ENCODE measurements at regions not wholly inside any gene's neighbourhood (a gene's known extent, or its start where the extent isn't known, plus 50 kb on each side); places are given as distances from the start of the nearest gene placed in this dataset.

DNA sequence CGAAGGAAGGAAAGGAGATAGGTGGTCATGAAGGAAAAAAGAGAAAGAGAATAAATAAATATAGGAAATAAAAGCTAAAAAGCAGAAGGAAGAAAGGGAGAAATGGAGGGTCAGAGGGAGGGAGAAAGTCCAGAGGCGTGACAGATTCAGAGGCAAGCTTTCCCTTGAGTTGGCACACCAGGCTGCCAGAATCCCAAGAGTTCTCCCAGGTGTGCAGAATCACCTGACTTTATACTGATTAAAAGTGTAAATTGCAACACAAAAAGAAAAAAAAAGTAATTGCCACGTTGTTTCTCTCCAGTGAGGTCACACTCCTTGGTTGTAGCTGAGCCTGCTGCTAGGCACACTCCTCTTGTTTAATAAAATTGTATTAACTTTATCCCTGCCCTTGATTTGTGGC is 669.9 kb upstream of the PKN2 start:
- ATAC-seq (ENCODE audit: low FRiP score) (no peak), DNase-seq (no peak)
- Histone ChIP-seq H3K9me3 (ENCODE audit: control insufficient read depth, low read length) (no peaks in the 10 kb centered on the region), H3K4me1 (ENCODE audit: control insufficient read depth in 1 of 2, insufficient read depth in 2 of 2, low read length in 2 of 2) (no peaks in the 10 kb centered on the region), H3K27me3 (ENCODE audit: control insufficient read depth in 1 of 2, insufficient read depth in 2 of 2, low read length in 1 of 2) (no peaks in the 10 kb centered on the region), H3K4me3 (ENCODE audit: low read length in 2 of 2) (no peak overlapping the region), H3K27ac (ENCODE audit: low read depth in 1 of 2, low read length in 2 of 2) (no peak overlapping the region), H3K36me3 (ENCODE audit: control insufficient read depth in 1 of 2, insufficient read depth in 2 of 2, low read length in 1 of 2) (no peaks in the 10 kb centered on the region)
- WGBS, 2 donors: 78 to 83% methylated on average over 3 of the region's 3 CpGs
- intact Hi-C loops (cut with DNase I): no loop called here

DNA sequence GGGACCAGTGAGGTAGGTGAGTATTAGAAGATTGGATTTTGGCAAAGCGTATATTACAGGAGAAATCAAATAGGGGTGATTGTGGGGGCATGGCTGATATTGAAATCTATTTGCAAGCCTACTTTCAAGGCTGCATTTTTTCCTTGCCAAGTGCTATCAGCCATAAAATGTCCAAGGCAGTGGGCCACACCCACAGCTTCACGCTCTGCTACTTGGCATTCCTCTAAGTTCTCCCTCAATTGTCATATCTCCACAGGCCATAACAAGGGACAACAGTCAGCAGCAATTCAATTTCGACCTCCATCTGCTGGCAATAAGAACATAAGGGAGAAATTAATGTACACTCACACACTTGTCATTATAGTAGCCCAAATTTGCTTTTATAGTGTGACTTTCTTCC is 667.1 kb upstream of the PKN2 start:
- DNase-seq: no peak
- no peak overlapping the region for H3K27ac ChIP-seq (ENCODE audit: low read depth in 1 of 2, low read length in 2 of 2)
- H3K4me3 ChIP-seq (ENCODE audit: low read length in 2 of 2): no peak overlapping the region
- WGBS, 2 donors: 73 to 76% methylated on average over 3 of the region's 3 CpGs
- no peaks in the 10 kb centered on the region for H3K36me3 ChIP-seq (ENCODE audit: control insufficient read depth in 1 of 2, insufficient read depth in 2 of 2, low read length in 1 of 2)
- intact Hi-C loops (cut with DNase I): no loop called here
- H3K9me3 ChIP-seq (ENCODE audit: control insufficient read depth, low read length): no peaks in the 10 kb centered on the region
- H3K4me1 ChIP-seq (ENCODE audit: control insufficient read depth in 1 of 2, insufficient read depth in 2 of 2, low read length in 2 of 2): no peaks in the 10 kb centered on the region
- H3K27me3 ChIP-seq (ENCODE audit: control insufficient read depth in 1 of 2, insufficient read depth in 2 of 2, low read length in 1 of 2): no peaks in the 10 kb centered on the region
- no peak for ATAC-seq (ENCODE audit: low FRiP score)

DNA sequence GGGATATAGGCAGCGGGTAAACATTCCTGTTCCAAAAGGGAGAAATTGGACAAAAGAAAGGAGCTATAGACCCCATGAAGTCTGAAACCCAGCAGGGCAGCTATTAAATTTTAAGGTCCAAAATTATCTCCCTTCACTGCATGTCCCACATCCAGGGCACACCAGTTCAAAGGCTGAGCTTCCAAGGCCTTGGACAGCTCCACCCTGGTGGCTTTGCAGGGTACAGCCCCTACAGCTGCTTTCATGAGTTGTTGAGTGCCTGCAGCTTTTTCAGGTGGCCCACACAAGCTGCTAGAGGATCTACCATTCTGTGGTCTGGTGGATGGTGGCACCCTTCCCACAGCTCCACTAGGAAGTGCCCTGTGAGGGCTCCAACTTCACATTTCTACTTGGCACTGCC is 662.5 kb upstream of the PKN2 start:
- no peaks in the 10 kb centered on the region for H3K9me3 ChIP-seq (ENCODE audit: control insufficient read depth, low read length)
- ATAC-seq (ENCODE audit: low FRiP score) (no peak), DNase-seq (no peak)
- H3K4me1 ChIP-seq (ENCODE audit: control insufficient read depth in 1 of 2, insufficient read depth in 2 of 2, low read length in 2 of 2): no peaks in the 10 kb centered on the region
- H3K27me3 ChIP-seq (ENCODE audit: control insufficient read depth in 1 of 2, insufficient read depth in 2 of 2, low read length in 1 of 2): no peaks in the 10 kb centered on the region
- no peaks in the 10 kb centered on the region for H3K36me3 ChIP-seq (ENCODE audit: control insufficient read depth in 1 of 2, insufficient read depth in 2 of 2, low read length in 1 of 2)
- 0 to 95% methylated on average over 1 of the region's 1 CpG for WGBS, 2 donors
- H3K27ac ChIP-seq (ENCODE audit: low read depth in 1 of 2, low read length in 2 of 2): no peak overlapping the region
- H3K4me3 ChIP-seq (ENCODE audit: low read length in 2 of 2): no peak overlapping the region
- intact Hi-C loops (cut with DNase I): no loop called here

DNA sequence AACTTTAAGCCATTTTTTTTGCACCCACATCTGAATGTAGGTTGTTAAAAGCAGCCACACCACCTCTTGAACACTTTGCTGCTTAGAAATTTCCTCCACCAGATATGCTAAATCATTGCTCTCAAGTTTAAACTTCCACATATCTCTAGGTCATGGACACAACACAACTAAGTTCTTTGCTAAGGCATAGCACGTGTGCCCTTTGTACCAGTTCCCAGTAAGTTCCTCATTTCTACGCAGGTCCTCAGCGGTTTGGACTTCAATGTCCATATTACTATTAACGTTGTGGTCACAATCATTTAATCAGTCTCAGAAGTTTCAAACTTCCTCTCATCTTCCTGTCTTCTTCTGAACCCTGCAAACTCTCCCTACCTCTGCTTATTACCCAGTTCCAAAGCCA is 661.6 kb upstream of the PKN2 start:
- no peaks in the 10 kb centered on the region for H3K9me3 ChIP-seq (ENCODE audit: control insufficient read depth, low read length)
- no peak overlapping the region for H3K4me3 ChIP-seq (ENCODE audit: low read length in 2 of 2)
- no peaks in the 10 kb centered on the region for H3K36me3 ChIP-seq (ENCODE audit: control insufficient read depth in 1 of 2, insufficient read depth in 2 of 2, low read length in 1 of 2)
- H3K27me3 ChIP-seq (ENCODE audit: control insufficient read depth in 1 of 2, insufficient read depth in 2 of 2, low read length in 1 of 2): no peaks in the 10 kb centered on the region
- no peak for ATAC-seq (ENCODE audit: low FRiP score)
- DNase-seq: no peak
- H3K4me1 ChIP-seq (ENCODE audit: control insufficient read depth in 1 of 2, insufficient read depth in 2 of 2, low read length in 2 of 2): no peaks in the 10 kb centered on the region
- intact Hi-C loops (cut with DNase I): no loop called here
- H3K27ac ChIP-seq (ENCODE audit: low read depth in 1 of 2, low read length in 2 of 2): no peak overlapping the region
- 88 to 92% methylated on average over 4 of the region's 4 CpGs for WGBS, 2 donors

DNA sequence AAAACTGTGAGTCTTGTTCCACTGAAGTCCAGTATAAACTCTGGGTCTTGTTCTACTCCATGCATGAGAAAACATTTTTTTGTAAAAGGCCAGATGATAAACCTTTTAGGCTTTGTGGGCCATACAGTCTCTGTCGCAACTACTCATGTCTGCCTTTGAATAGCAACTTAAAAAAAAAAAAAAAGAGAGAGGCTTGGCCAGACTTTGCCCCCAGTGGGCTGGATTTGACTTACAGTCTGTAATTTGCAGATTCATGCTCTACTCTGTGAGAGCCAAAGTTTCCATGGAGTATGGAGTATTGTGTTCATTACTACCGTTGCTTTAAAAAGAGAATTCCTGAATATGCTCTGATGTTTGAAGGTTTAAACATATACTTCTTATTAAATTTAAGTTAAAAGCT is 654.9 kb upstream of the PKN2 start:
- no peaks in the 10 kb centered on the region for H3K4me1 ChIP-seq (ENCODE audit: control insufficient read depth in 1 of 2, insufficient read depth in 2 of 2, low read length in 2 of 2)
- intact Hi-C loops (cut with DNase I): no loop called here
- no peak for DNase-seq
- no peaks in the 10 kb centered on the region for H3K36me3 ChIP-seq (ENCODE audit: control insufficient read depth in 1 of 2, insufficient read depth in 2 of 2, low read length in 1 of 2)
- no peak overlapping the region for H3K27ac ChIP-seq (ENCODE audit: low read depth in 1 of 2, low read length in 2 of 2)
- WGBS, 2 donors: 51 to 54% methylated on average over 2 of the region's 2 CpGs
- ATAC-seq (ENCODE audit: low FRiP score): peak; percentile 60
- no peak overlapping the region for H3K4me3 ChIP-seq (ENCODE audit: low read length in 2 of 2)
- no peaks in the 10 kb centered on the region for H3K9me3 ChIP-seq (ENCODE audit: control insufficient read depth, low read length)
- no peaks in the 10 kb centered on the region for H3K27me3 ChIP-seq (ENCODE audit: control insufficient read depth in 1 of 2, insufficient read depth in 2 of 2, low read length in 1 of 2)

DNA sequence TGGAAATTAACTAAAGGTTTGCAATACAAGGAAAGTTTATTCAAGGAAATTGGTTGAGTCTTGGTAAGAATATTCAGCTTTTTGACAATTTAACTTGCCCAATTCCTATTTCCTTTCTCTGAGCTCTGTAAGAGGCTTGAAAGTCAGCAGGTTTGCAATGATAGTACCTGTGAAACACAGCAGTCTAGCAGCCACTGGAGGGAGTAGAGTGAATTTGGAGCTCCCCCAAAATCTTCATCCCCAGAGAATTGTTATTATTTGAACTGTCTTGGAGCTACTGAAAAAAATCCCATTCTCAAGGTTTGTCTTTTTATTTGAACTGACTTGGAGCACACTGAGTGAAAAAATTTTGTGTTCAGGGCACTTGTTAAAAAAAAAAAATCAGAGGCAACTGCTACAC is 654.2 kb upstream of the PKN2 start:
- H3K27me3 ChIP-seq (ENCODE audit: control insufficient read depth in 1 of 2, insufficient read depth in 2 of 2, low read length in 1 of 2): no peaks in the 10 kb centered on the region
- no peaks in the 10 kb centered on the region for H3K36me3 ChIP-seq (ENCODE audit: control insufficient read depth in 1 of 2, insufficient read depth in 2 of 2, low read length in 1 of 2)
- no peak overlapping the region for H3K4me3 ChIP-seq (ENCODE audit: low read length in 2 of 2)
- DNase-seq (no peak), ATAC-seq (ENCODE audit: low FRiP score) (no peak)
- H3K27ac ChIP-seq (ENCODE audit: low read depth in 1 of 2, low read length in 2 of 2): no peak overlapping the region
- intact Hi-C loops (cut with DNase I): no loop called here
- no peaks in the 10 kb centered on the region for H3K9me3 ChIP-seq (ENCODE audit: control insufficient read depth, low read length)
- H3K4me1 ChIP-seq (ENCODE audit: control insufficient read depth in 1 of 2, insufficient read depth in 2 of 2, low read length in 2 of 2): no peaks in the 10 kb centered on the region

DNA sequence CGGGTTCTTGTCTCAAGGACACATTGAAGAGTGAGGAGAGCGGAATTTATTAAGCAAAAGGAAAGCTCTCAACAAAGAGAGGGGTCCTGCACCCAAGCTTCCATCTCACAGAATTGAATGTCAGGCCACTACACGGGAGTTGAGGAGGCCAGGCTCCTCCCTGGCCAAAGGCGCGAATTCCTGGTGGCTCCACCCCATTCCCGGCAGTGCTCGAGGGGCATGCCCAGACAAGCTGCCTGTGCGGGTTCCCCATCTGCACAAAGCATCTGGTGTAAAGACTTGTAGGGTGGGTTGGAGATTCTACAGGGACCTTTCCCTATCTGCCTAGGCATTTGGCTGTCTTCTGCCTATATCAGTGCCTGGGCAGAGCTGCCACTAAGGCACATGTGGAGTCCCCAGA is 648.5 kb upstream of the PKN2 start:
- DNase-seq (no peak), ATAC-seq (ENCODE audit: low FRiP score) (no peak)
- Histone ChIP-seq H3K36me3 (ENCODE audit: control insufficient read depth in 1 of 2, insufficient read depth in 2 of 2, low read length in 1 of 2) (no peaks in the 10 kb centered on the region), H3K27me3 (ENCODE audit: control insufficient read depth in 1 of 2, insufficient read depth in 2 of 2, low read length in 1 of 2) (no peaks in the 10 kb centered on the region), H3K4me3 (ENCODE audit: low read length in 2 of 2) (no peak overlapping the region), H3K9me3 (ENCODE audit: control insufficient read depth, low read length) (no peaks in the 10 kb centered on the region), H3K27ac (ENCODE audit: low read depth in 1 of 2, low read length in 2 of 2) (no peak overlapping the region), H3K4me1 (ENCODE audit: control insufficient read depth in 1 of 2, insufficient read depth in 2 of 2, low read length in 2 of 2) (no peaks in the 10 kb centered on the region)
- intact Hi-C loops (cut with DNase I): no loop called here
- 97 to 98% methylated on average over 8 of the region's 8 CpGs for WGBS, 2 donors

DNA sequence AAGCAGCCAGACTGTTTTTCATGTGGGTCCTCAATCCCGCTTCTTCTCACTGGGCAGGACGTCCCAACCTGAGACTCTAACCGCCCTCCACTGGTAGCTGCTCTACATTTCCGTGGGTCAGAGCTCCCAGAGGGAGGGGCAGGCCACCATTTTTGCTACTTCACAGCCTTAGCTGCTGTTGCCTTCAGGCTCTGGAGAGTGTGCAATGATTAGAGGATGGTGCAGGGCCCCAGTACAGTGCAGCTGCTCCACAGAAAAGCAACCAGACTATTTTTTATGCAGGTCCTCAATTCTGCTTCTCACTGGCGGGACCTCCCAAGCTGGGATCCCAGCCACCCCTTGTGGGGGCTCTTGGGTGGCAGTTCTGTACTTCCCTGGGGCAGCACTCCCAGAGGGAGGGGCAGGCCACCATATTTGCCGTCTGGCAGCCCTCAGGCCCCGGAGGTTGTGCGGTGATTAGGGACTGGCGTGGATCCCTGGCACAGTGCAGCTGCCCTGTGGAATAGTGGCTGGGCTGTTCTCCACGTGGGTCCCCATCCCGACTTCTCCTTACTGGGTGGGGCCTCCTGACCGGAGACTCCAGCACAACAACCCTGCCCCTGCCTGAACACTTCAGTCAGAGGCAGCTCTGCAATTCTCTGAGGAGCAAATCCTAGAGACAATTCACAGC is 647.6 kb upstream of the PKN2 start:
- 55 to 66% methylated on average over 12 of the region's 12 CpGs for WGBS, 2 donors
- Histone ChIP-seq H3K4me3 (ENCODE audit: low read length in 2 of 2) (no peak overlapping the region), H3K27ac (ENCODE audit: low read depth in 1 of 2, low read length in 2 of 2) (no peak overlapping the region), H3K36me3 (ENCODE audit: control insufficient read depth in 1 of 2, insufficient read depth in 2 of 2, low read length in 1 of 2) (no peaks in the 10 kb centered on the region), H3K9me3 (ENCODE audit: control insufficient read depth, low read length) (no peaks in the 10 kb centered on the region), H3K4me1 (ENCODE audit: control insufficient read depth in 1 of 2, insufficient read depth in 2 of 2, low read length in 2 of 2) (no peaks in the 10 kb centered on the region), H3K27me3 (ENCODE audit: control insufficient read depth in 1 of 2, insufficient read depth in 2 of 2, low read length in 1 of 2) (no peaks in the 10 kb centered on the region)
- DNase-seq: peak in 1 of 2 donors; percentile 53
- peak; percentile 59 for ATAC-seq (ENCODE audit: low FRiP score)
- intact Hi-C loops (cut with DNase I): no loop called here

DNA sequence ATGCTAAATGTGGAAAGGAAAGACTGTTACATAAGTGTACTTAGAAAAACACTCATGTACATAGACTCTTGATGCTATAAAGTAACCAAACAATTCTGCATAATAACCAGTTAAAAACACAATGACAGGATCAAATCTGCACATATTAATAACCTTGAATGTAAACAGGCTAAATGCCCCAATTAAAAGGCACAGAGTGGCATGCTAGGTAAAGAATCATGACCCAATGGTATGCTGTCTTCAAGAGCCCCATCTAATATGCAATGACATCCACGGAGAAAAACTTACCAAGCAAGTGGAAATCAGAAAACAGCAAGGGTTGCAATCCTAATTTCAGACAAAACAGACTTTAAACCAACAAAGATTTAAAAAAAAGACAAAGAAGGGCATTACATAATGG is 644.8 kb upstream of the PKN2 start:
- no peaks in the 10 kb centered on the region for H3K9me3 ChIP-seq (ENCODE audit: control insufficient read depth, low read length)
- H3K27ac ChIP-seq (ENCODE audit: low read depth in 1 of 2, low read length in 2 of 2): no peak overlapping the region
- no peak overlapping the region for H3K4me3 ChIP-seq (ENCODE audit: low read length in 2 of 2)
- 78 to 85% methylated on average over 1 of the region's 1 CpG for WGBS, 2 donors
- intact Hi-C loops (cut with DNase I): no loop called here
- ATAC-seq (ENCODE audit: low FRiP score) (no peak), DNase-seq (no peak)
- no peaks in the 10 kb centered on the region for H3K4me1 ChIP-seq (ENCODE audit: control insufficient read depth in 1 of 2, insufficient read depth in 2 of 2, low read length in 2 of 2)
- no peaks in the 10 kb centered on the region for H3K27me3 ChIP-seq (ENCODE audit: control insufficient read depth in 1 of 2, insufficient read depth in 2 of 2, low read length in 1 of 2)
- H3K36me3 ChIP-seq (ENCODE audit: control insufficient read depth in 1 of 2, insufficient read depth in 2 of 2, low read length in 1 of 2): no peaks in the 10 kb centered on the region

Measured in aorta (tissue), 5 donors.